HG03159 (cell line): ENCODE measurements at regions not wholly inside any gene's neighbourhood (a gene's known extent, or its start where the extent isn't known, plus 50 kb on each side); places are given as distances from the start of the nearest gene placed in this dataset.
"Not testable (repeated sequence)": the region's sequence is repeated elsewhere in the genome, so short reads cannot be mapped to it uniquely, and the experiment has no call there.

Experiments used
- ATAC-seq: cut with Tn5 transposase; IDR thresholded peaks from one replicate; pipeline ENCODE4 v1.9.1; 2021; ENCODE audit warnings: mild to moderate bottlenecking, moderate library complexity; ENCODE audit not compliant: unreplicated experiment

GRCh38 chr5:13143214-13143613 lies 801.3 kb downstream of the DNAH5 start:
- no peak for ATAC-seq

DNA sequence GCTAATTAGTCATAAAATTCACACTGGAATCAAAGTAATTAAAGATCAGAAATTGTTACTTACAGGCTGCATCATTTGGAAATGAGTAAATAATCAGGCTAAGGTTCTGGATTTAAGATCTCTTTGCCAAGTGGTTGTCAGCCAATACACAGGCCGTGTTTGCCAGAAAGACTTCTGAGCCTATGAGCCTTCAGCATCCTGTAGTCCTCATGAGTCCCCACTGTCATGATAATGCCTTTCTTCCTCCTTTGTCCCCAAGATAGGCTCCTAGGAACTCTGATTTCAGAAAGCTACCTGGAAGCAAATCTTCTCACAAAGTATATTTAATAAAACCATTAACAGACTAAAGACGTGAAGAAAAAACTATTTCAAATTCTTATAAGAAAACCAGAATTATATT lies 810.5 kb downstream of the DNAH5 start:
- no peak for ATAC-seq

DNA sequence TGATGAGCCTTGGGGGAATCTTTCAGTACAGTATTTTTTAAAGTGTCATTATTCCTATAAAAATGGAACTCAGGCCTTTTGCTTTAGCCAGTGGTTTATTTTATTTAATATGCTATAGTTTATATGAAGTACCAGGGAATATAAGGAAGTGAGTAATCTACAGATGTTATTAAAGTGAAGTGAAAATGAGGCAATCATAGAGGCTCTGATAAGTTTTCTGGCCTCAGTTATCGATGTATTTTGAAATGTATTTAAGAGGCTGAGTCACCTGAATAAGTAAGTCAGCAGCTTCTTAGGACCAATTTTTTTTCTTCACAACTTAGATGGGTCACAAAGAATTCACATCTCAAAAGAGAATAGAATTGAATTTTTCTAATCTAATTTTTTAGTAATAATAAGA lies 829.0 kb downstream of the DNAH5 start:
- ATAC-seq: no peak

DNA sequence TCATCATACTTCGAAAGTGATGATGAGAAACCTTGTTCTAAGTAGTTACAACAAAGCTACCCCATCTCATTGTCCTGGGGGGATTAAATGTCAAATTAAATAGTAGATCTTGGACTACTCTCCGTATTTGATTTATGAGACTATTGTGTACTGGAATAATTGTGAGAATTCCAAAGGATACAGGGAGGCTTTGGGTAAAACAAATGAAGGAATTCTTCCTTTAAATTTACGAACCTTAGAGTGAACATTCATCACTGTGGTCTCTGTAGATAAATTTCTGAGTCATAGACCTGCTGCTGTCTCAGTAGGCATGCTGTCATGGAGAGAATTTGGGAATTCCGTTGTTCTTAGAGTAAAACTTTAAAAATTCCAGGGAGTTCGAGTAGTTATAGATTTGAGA lies 836.2 kb downstream of the DNAH5 start:
- no peak for ATAC-seq

- ATAC-seq: no peak
Observed at GRCh38 chr5:13107537-13107936, 837.0 kb downstream of the DNAH5 start.

DNA sequence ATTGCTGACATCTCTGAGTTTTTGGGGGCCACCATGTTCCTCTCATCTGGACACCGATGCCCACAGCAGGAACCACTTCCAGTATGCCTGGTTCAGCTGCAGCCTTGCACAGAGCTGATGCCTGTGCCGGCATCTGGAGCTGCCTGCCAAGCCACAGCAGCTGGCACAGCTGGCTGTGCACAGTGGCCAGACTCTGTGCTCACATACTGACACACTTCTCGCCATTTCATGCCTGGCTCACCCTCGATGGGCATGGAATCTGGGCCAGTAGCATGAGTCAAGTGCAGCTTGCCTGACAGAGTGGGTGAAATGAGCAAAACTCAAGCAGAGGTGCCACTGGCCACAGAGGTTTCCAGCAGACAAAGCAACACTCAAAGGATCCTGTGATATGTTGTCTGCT lies 863.4 kb downstream of the DNAH5 start:
- ATAC-seq: no peak

DNA sequence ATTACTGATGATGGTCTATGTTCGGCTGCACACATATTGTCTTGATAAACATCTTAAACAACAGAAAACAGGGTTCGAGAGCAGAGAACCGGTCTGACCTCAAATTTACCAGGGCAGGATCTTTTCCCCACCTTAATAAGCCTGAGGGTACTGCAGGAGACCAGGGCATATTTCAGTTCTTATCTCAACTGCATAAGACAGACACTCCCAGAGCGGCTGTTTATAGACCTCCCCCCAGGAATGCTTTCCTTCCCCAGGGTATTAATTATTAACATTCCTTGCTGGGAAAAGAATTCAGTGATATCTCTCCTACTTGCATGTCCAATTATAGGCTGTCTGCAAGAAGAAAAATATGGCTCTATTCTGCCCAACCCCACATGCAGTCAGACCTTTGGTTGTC lies 871.6 kb downstream of the DNAH5 start:
- ATAC-seq: not testable (repeated sequence)

- ATAC-seq: no peak
Observed at GRCh38 chr5:13063088-13063487, 881.4 kb downstream of the DNAH5 start.

- ATAC-seq: no peak
Observed at GRCh38 chr5:13045897-13046551, 898.5 kb downstream of the DNAH5 start.

GRCh38 chr5:13034061-13034460 lies 910.4 kb downstream of the DNAH5 start:
- no peak for ATAC-seq

DNA sequence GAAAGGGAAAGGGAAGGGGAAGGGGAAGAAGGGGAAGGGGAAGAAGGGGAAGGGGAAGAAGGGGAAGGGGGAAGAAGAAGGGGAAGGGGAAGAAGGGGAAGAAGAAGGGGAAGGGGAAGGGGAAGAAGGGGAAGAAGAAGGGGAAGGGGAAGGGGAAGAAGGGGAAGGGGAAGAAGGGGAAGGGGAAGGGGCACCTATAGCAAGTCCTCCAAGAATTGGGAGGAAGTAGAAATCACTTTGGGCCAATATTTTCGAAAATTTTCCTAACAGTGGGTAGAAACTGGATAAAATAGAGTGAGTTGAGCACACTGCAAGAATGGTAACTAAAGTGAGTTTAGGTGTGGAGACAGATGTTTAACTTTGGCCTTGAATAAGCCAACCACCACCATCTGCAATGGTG lies 915.3 kb downstream of the DNAH5 start:
- no peak for ATAC-seq

GRCh38 chr5:13027874-13028273 lies 916.6 kb downstream of the DNAH5 start:
- ATAC-seq: no peak

DNA sequence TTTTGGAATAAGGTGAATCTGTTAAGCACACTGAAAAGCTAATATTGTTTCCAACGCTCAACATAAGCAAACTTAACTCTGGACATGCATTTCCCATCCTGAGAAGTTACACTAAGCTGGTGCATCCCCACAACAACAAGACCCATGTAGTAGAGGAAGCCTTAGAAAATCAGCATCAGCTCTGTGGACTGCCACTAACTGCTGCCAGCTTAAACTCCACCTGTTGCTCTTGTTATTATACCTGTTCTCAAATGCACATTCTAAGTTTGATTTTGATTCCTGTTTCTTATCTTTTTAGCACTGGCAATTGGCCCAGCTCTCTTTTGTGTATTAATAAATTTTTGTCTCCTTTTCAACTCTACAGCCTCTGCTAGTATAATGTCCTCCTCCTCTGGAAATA lies 924.8 kb downstream of the DNAH5 start:
- ATAC-seq: no peak

- no peak for ATAC-seq
Observed at GRCh38 chr5:13003457-13003856, 941.0 kb downstream of the DNAH5 start.

DNA sequence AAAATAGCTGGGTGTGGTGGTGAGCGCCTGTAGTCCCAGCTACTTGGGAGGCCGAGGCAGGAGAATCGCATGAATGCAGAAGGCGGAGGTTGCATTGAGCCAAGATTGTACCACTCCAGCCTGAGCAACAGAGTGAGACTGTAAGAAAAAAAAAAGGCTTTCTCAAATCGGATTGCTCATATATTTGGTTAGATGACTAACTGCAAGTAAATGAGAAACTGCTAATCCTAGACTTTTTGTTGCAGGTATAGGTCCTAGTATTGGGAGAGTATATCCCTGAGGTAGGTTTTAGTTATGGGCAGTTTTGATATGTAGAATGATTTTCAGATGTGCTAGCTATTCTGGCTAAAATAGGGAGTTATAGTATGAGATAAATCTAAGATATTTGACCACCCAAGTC lies 944.8 kb downstream of the DNAH5 start:
- ATAC-seq: no peak

- no peak for ATAC-seq
Observed at GRCh38 chr5:12985142-12985541, 959.3 kb downstream of the DNAH5 start.

- no peak for ATAC-seq
Observed at GRCh38 chr5:12974856-12975255, 969.6 kb downstream of the DNAH5 start.

DNA sequence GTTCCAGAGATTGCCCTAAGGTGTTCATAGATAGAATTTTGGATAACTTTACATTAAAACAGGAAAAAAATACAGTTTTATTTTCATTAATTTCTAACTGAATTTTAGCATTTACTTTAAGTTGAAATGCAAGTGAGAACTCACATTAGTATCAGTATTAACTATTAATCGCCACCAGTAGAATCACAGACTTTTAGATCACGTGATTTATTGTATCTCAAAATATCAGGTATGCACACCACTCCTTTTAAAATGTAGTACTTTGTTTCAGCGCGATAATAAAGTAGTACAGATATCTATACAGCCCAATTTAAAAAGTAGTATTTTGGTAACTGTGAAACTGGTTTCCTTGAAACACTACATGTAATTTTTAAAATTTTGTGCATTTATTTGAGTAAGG lies 978.7 kb downstream of the DNAH5 start:
- ATAC-seq: no peak

DNA sequence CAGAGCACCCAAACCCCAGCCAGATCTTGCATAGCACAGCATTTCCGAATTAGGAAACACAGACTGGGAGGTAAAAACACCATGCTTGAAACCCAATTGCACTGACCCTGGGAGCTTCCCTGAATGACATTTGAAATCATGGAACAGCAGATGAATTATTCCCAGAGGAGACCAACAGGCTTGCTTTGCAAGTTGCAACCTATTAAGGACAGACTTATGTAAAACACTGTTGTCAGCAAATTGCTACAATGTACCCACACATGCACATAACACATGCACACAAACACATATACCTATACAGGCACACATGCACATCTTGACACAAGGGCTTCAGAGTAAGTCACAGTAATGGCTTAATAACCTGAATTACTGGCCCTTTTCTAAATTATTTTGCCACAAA lies 984.8 kb downstream of the DNAH5 start:
- ATAC-seq: no peak

DNA sequence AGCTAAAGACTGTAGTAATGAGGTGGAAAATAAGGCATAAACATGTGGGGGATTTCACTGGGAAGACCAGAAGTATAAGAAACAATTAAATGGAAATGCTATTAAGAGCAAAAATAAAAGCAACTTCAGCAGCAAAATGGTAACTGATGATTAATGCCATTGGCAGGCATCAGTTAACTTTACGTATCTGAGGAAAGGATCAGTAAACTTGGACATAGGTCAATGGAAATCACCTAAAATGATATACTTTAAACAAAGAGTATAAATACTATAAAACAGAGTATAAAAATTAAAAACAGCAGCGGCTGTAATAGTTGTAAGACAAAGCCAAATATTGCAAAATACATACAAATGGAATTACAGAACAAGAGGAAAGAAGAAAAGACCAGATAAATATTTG lies 992.1 kb downstream of the DNAH5 start:
- ATAC-seq: no peak

DNA sequence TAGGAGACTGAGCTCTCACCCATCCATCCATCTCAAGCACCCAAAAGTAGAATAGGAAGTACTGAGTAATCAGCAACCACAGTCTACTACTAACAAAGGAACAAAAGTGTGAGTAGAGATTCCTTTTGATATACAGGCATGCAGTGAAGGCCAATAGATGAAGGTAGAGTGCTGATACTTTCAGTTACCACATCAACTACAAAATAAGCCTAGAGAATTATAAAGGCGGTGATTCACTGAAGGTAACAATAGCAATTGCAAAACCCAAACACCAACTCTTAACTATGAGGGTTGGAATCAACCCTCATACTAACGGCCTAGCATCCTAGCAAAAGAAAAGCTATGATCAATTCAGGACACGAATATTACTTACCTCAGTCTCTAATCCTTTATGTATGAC lies 992.6 kb downstream of the DNAH5 start:
- ATAC-seq: no peak

- ATAC-seq: no peak
Observed at GRCh38 chr5:12947379-12947778, 997.1 kb downstream of the DNAH5 start.

DNA sequence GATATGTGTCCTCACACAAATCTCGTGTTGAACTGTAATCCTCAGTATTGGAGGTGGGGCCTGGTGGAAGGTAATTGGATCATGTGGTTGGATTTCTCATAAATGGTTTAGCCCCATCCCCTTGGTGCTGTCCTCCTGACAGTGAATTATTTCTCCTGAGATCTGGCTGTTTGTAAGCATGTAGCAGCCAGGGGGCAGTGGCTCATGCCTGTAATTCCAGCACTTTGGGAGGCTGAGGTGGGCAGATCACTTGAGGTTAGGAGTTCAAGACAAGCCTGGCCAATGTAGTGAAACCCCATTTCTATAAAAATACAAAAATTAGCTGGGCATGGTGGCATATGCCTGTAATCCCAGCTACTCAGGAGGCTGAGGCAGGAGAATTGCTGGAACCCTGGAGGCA lies 999.0 kb downstream of the DNAH5 start:
- not testable (repeated sequence) for ATAC-seq
